Left lung (tissue), 4 donors: ENCODE measurements at regions not wholly inside any gene's neighbourhood (a gene's known extent, or its start where the extent isn't known, plus 50 kb on each side); places are given as distances from the start of the nearest gene placed in this dataset.

ENCODE experiments used
- ATAC-seq: fragments of 200-7000 bp; cut with Tn5 transposase; one replicate; pipeline ENCODE4 v1.9.1; 2020; ENCODE audit warnings: moderate library complexity
- DNase-seq, 4 donors: peaks; one replicate each; pipeline ENCODE4 v3.0.0-alpha.2; 2013 to 2020
- H3K27ac ChIP-seq, 2 donors: fragments of 200-600 bp; sonication (generic) in 1 of 2; one replicate each; pipeline versions ENCODE4 v1.5.0 to v1.8.0; 2020 to 2021
- H3K27me3 ChIP-seq, 2 donors: fragments of 200-600 bp; sonication (generic) in 1 of 2; one replicate each; pipeline versions ENCODE4 v1.5.0 to v1.8.0; 2020 to 2021
- H3K36me3 ChIP-seq, 2 donors: fragments of 200-600 bp; sonication (generic) in 1 of 2; one replicate each; pipeline versions ENCODE4 v1.5.0 to v1.8.0; 2020 to 2021
- H3K4me1 ChIP-seq, 2 donors: fragments of 200-600 bp; one replicate each; pipeline ENCODE4 v1.8.0; 2021
- H3K4me3 ChIP-seq, 2 donors: fragments of 200-600 bp; sonication (generic) in 1 of 2; one replicate each; pipeline versions ENCODE4 v1.5.0 to v1.8.0; 2020 to 2021; ENCODE audit warnings: mild to moderate bottlenecking in 1 of 2
- H3K9me3 ChIP-seq, 2 donors: fragments of 200-600 bp; sonication (generic) in 1 of 2; one replicate each; pipeline versions ENCODE4 v1.5.0 to v1.8.0; 2020 to 2021
- intact Hi-C, 2 donors: fragments of 100-400 bp; cut with DNase I; formaldehyde crosslinking; loops; one replicate each; pipeline versions ENCODE4 v1.11.2 to v1.14.2; 2022
- TF ChIP-seq, protein P1 (sequence below), 2 donors: fragments of 200-600 bp; sonication (generic) in 1 of 2; IDR thresholded peaks; one replicate each; pipeline versions ENCODE4 v1.5.0 to v1.8.0; 2021; ENCODE audit warnings: antibody characterized with exemption in 2 of 2
- donor health status: DM: no; HTN: yes; CAD: no.
- donor health status: DM: no; HTN: no; CAD: no.

DNA sequence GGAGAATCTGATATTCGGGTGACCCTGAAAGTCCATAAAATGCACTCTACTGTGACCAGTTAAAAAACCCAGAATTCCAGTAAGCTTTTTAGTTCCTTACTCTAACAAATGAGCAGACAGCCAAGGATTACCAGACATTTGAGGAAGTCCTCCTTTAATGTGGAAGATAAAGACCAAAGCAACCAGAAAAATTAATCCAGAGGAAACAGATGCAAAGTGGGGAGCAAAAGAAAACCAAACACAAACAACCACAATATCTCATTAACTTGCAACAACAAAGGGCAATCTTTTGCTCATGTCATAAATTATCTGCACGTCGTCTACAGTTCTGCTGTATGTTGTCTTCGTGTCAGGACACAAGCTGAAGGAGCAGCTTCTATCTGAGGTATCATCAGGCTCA lies 164.4 kb downstream of the PJA1 start:
- intact Hi-C loops = no loop called here
- DNase-seq (no peak), ATAC-seq (no peak)
- no peaks in the 10 kb centered on the region for H3K9me3 ChIP-seq
- H3K27ac ChIP-seq = no peak overlapping the region
- H3K4me1 ChIP-seq = peaks cover 0 to 3% of the 10 kb centered on the region in 2 donors
- TF ChIP-seq, protein P1, sequence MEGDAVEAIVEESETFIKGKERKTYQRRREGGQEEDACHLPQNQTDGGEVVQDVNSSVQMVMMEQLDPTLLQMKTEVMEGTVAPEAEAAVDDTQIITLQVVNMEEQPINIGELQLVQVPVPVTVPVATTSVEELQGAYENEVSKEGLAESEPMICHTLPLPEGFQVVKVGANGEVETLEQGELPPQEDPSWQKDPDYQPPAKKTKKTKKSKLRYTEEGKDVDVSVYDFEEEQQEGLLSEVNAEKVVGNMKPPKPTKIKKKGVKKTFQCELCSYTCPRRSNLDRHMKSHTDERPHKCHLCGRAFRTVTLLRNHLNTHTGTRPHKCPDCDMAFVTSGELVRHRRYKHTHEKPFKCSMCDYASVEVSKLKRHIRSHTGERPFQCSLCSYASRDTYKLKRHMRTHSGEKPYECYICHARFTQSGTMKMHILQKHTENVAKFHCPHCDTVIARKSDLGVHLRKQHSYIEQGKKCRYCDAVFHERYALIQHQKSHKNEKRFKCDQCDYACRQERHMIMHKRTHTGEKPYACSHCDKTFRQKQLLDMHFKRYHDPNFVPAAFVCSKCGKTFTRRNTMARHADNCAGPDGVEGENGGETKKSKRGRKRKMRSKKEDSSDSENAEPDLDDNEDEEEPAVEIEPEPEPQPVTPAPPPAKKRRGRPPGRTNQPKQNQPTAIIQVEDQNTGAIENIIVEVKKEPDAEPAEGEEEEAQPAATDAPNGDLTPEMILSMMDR (IDR thresholded peaks at IDR 0.05) = no peak
- no peak overlapping the region for H3K4me3 ChIP-seq
- H3K27me3 ChIP-seq = no peaks in the 10 kb centered on the region
- no peaks in the 10 kb centered on the region for H3K36me3 ChIP-seq

DNA sequence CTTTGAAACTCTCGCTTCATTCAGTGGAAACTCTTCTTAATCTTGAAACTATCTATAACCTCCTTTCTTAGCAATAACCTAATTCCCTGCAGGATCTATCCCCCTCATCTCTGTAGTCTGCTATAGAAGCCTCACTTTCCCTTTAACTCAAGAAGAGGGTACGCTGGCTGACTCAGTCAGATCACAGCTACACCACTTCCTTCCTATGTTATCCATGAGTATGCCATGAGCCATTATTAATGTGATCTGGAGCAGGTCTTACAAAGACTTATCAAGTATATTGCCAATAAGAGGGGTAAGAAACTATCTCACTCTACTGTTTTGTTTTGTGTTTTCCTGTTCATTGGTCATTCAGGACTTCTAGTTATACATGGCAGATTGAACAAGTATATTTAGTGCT lies 165.3 kb downstream of the PJA1 start:
- Histone ChIP-seq H3K9me3 (no peaks in the 10 kb centered on the region), H3K4me3 (no peak overlapping the region), H3K4me1 (peaks cover 0 to 8% of the 10 kb centered on the region in 2 donors), H3K27ac (no peak overlapping the region), H3K27me3 (no peaks in the 10 kb centered on the region), H3K36me3 (no peaks in the 10 kb centered on the region)
- DNase-seq (no peak), ATAC-seq (no peak)
- intact Hi-C loops = loop anchor here in 1 of 2 donors (10.0 kb wide), 1 partner anchor 65 kb away; no protein-coding TSS in a partner anchor
- TF ChIP-seq, protein P1 (IDR thresholded peaks at IDR 0.05) = no peak

DNA sequence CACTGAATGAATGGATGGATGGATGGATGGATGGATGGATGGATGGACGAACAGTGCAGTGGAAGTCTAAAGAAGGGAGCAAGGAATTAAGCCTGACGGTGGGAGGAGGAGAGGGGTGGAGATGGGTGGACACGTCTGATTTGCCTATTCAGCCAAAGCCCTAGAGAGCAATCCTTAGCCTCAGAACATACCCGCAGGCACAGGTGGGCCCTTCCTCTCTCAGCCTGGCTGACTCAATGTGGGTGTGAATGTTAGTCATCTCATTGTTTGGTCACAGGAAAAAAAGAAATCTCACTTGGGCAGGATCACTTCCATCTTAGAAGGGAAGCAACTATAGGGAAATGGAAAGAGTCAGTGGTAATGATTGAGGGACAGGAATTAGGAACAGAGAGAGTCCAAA lies 165.9 kb downstream of the PJA1 start:
- ATAC-seq (no peak), DNase-seq (no peak)
- Histone ChIP-seq H3K27me3 (no peaks in the 10 kb centered on the region), H3K9me3 (no peaks in the 10 kb centered on the region), H3K4me3 (no peak overlapping the region), H3K36me3 (no peaks in the 10 kb centered on the region), H3K27ac (no peak overlapping the region), H3K4me1 (peaks cover 0 to 8% of the 10 kb centered on the region in 2 donors)
- TF ChIP-seq, protein P1 (IDR thresholded peaks at IDR 0.05) = no peak
- intact Hi-C loops = loop anchor here in 1 of 2 donors (10.0 kb wide), 1 partner anchor 65 kb away; no protein-coding TSS in a partner anchor

DNA sequence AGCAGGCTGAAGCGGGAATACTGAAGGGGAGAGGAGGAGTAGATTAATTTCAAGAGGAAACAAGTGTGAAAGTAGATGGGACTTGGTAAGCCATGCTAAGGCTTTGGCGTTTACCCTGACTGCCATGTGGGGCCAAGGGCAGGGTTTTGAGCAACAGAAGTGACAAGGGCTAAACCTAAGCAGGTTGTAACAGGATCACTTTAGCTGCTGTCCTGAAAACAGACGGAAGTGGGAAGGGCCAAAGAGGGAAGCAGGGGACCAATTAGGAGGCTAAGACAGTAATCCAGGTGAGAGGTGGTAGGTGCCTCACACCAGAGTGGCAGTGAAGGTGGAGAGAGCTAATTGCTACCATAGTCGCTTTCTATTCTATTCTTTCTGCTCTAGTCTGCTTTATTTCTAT lies 166.5 kb downstream of the PJA1 start:
- TF ChIP-seq, protein P1 (IDR thresholded peaks at IDR 0.05) = no peak
- no peaks in the 10 kb centered on the region for H3K27me3 ChIP-seq
- no peak for DNase-seq
- no peaks in the 10 kb centered on the region for H3K36me3 ChIP-seq
- no peak overlapping the region for H3K4me3 ChIP-seq
- no peaks in the 10 kb centered on the region for H3K9me3 ChIP-seq
- H3K27ac ChIP-seq = no peak overlapping the region
- intact Hi-C loops = loop anchor here in 1 of 2 donors (10.0 kb wide), 1 partner anchor 64 kb away; no protein-coding TSS in a partner anchor
- H3K4me1 ChIP-seq = peaks cover 0 to 8% of the 10 kb centered on the region in 2 donors
- ATAC-seq = no peak

DNA sequence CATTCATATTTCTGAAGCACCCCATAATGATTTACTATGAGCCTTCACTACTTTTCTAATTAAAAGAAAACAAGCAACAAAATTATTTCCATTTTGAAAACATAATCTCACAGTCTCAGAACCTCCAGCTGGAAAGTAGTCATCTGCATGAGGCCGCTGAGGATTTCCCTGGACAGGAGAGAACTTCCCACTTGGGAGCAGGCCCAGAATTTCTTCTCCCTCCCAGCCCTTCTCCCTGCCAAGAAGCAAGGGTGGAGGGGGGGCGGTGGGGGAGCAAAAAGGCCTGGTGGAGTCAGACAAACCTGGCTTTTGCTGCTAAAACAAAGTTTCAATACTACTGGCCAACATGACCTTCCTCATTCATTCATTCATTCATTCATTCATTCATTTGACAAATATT lies 167.3 kb downstream of the PJA1 start:
- intact Hi-C loops = loop anchor here in 1 of 2 donors (10.0 kb wide), 1 partner anchor 63 kb away; no protein-coding TSS in a partner anchor
- TF ChIP-seq, protein P1 (IDR thresholded peaks at IDR 0.05) = no peak
- DNase-seq = peak in 2 of 4 donors; percentile 61 to 82

More for the DNA sequence above, 167.3 kb downstream of the PJA1 start:
- peak overlapping the region in 1 of 2 donors; percentile 44 for H3K27ac ChIP-seq
- ATAC-seq = peak; percentile 38
- H3K4me1 ChIP-seq = peaks cover 0 to 8% of the 10 kb centered on the region in 2 donors
- H3K9me3 ChIP-seq = no peaks in the 10 kb centered on the region
- no peaks in the 10 kb centered on the region for H3K27me3 ChIP-seq
- H3K36me3 ChIP-seq = no peaks in the 10 kb centered on the region
- H3K4me3 ChIP-seq = no peak overlapping the region
